Spinal cord (tissue), 9 donors: ENCODE measurements at regions not wholly inside any gene's neighbourhood (a gene's known extent, or its start where the extent isn't known, plus 50 kb on each side); places are given as distances from the start of the nearest gene placed in this dataset.
A peak's percentile ranks its signal among the peaks of the same experiment; 100 is the strongest.

Experiments used
- DNase-seq, 6 donors: peaks; one replicate each; pipeline versions ENCODE4 v3.0.0 to v3.0.0-alpha.2; 2013 to 2015; ENCODE audit warnings: low spot score in 6 of 6, low read depth in 4 of 6
- H3K27ac ChIP-seq: one replicate; pipeline ENCODE4 v1.5.1; 2013; ENCODE audit warnings: low read depth, low read length, control low read depth
- H3K27me3 ChIP-seq: one replicate; pipeline ENCODE4 v1.6.1; 2013; ENCODE audit warnings: low read length; ENCODE audit not compliant: control insufficient read depth, insufficient read depth
- H3K36me3 ChIP-seq: one replicate; pipeline ENCODE4 v1.6.1; 2013; ENCODE audit warnings: low read length; ENCODE audit not compliant: control insufficient read depth, insufficient read depth
- H3K4me1 ChIP-seq: one replicate; pipeline ENCODE4 v1.6.1; 2013; ENCODE audit warnings: low read length; ENCODE audit not compliant: control insufficient read depth, insufficient read depth
- H3K4me3 ChIP-seq: one replicate; pipeline ENCODE4 v1.5.1; 2013; ENCODE audit warnings: low read depth, low read length, control low read depth
- H3K9me3 ChIP-seq: one replicate; pipeline ENCODE4 v1.6.1; 2013; ENCODE audit warnings: low read length; ENCODE audit not compliant: control insufficient read depth, insufficient read depth
- WGBS: methylation state at CpG from one replicate; pipeline ENCODE4 v1.1.5; 2013; ENCODE audit warnings: missing lambda C conversion rate; ENCODE audit not compliant: insufficient coverage; 5-methylcytosine and 5-hydroxymethylcytosine counted together
- donor health status: healthy.

DNA sequence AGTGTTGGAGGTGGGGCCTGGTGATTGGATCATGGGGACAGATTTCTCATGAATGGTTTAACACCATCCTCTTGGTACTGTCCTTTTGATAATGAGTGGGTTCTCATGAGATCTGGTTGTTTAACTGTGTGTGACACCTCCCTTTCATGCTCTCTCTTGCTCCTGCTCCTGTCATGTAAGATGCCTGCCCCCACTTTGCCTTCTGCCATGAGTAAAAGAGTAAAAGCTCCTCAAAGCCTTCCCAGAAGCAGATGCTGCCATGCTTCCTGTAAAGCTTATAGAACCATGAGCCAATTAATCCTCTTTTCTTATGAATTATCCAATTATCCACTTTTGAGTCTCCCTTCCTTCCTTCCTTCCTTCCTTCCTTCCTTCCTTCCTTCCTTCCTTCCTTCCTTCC, 317.7 kb downstream of the RDH14 start:
- H3K4me3 ChIP-seq, result no peak overlapping the region

DNA sequence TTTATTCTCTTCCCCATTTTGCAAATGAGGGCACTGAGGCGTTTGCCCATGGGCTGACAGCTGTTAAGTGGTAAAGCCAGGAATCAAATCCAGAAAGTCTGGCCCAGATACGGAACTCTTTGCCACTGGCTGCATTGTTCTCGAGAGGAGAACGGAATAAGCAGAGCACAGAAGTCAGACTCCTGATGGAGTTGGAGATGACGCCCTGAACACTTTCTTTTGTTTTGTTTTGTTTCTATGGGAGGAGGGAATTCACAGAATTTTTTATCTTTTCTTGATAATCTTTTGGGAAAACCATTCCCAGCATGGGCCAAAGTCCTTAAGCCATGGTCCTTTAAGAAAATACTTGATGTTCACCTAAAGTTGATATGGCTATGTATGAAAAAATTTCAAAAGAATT, 322.2 kb downstream of the RDH14 start:
- no peak overlapping the region for H3K4me3 ChIP-seq
- 24% methylated on average over 3 of the region's 5 CpGs for WGBS
- no peaks in the 10 kb centered on the region for H3K27me3 ChIP-seq
- DNase-seq, result no peak
- H3K9me3 ChIP-seq, result no peaks in the 10 kb centered on the region
- H3K4me1 ChIP-seq, result no peaks in the 10 kb centered on the region
- no peaks in the 10 kb centered on the region for H3K36me3 ChIP-seq
- H3K27ac ChIP-seq, result no peak overlapping the region

More for the DNA sequence above, 317.7 kb downstream of the RDH14 start:
- Histone ChIP-seq H3K27ac (no peak overlapping the region), H3K9me3 (no peaks in the 10 kb centered on the region), H3K4me1 (no peaks in the 10 kb centered on the region), H3K36me3 (no peaks in the 10 kb centered on the region), H3K27me3 (no peaks in the 10 kb centered on the region)
- DNase-seq, result no peak

DNA sequence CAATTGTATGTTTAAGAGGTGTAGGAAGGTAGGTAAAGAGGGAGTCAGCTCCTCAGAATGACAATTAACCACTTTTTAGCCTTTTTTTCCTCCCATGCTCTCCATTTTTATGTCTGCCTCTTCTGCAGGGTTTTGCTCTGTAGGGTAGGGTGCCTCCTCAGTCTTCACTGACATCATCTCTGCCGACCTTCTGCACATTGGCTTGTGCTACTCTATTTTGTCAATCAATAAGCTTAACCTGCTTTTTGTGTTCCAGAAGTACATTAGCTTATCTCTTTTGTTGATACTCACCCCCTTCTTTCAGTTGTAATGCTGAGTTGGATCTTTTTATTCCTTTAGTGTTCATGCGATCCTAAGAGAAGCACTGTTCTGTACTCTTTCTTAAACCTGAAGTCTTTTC, 323.2 kb downstream of the RDH14 start:
- Histone ChIP-seq H3K4me1 (no peaks in the 10 kb centered on the region), H3K27me3 (no peaks in the 10 kb centered on the region), H3K36me3 (no peaks in the 10 kb centered on the region), H3K9me3 (no peaks in the 10 kb centered on the region), H3K27ac (no peak overlapping the region), H3K4me3 (no peak overlapping the region)
- WGBS, result no CpG with 5 or more reads among the region's 2 CpGs
- no peak for DNase-seq

DNA sequence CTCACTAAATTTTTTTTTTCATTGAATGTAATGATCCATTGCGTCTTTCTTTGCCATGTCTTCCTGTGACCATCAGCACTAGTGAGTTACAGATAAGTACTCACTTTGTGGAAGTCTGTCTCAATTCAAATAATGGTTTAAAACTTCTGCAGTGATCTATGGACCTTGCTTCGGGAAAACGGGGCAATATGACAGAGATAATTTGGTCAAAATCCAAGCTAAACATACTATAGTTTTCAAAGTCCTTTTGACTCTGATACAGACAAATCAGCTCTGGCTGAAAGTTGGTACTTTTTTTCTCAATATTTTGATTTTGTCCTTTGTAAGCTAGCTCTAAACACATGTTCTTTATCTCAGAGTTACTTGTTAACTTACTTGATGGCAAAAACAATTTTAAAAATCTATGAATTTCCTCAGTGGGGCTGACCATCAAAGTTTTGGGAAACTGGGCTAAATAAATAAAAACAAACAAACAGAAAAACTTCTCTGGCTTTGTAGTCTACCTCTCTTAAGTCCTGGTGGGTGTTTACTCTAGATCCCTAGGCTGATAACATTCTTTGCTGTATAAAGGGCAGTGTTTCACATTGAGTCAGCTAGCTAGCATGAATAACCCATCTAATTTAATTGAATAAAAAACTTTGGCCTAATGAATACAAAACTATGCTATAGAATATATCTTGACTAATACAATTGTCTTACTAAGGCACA, 327.6 kb downstream of the RDH14 start:
- Histone ChIP-seq H3K36me3 (no peaks in the 10 kb centered on the region), H3K4me1 (no peaks in the 10 kb centered on the region), H3K4me3 (no peak overlapping the region), H3K27ac (no peak overlapping the region), H3K27me3 (no peaks in the 10 kb centered on the region), H3K9me3 (no peaks in the 10 kb centered on the region)
- no peak for DNase-seq
- WGBS, result no CpG with 5 or more reads among the region's 3 CpGs

DNA sequence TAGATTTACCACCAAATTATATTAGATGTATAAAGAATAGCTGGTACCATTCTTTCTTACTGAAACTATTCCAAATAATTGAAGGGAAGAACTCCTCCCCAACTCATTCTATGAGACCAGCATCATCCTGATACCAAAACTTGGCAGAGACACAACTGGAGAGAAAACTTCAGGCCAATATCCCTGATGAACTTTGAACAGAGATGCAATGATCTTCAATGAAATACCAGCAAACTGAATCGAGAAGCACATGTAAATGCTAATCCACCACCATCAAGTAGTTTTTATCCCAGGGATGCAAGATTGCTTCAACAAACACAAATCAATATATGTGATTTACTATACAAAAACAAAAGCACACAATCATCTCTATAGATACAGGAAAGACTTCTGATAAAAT, 329.8 kb downstream of the RDH14 start:
- Histone ChIP-seq H3K27me3 (no peaks in the 10 kb centered on the region), H3K9me3 (no peaks in the 10 kb centered on the region), H3K4me1 (no peaks in the 10 kb centered on the region), H3K27ac (no peak overlapping the region), H3K36me3 (no peaks in the 10 kb centered on the region), H3K4me3 (no peak overlapping the region)
- 83% methylated on average over 1 of the region's 1 CpG for WGBS
- no peak for DNase-seq

DNA sequence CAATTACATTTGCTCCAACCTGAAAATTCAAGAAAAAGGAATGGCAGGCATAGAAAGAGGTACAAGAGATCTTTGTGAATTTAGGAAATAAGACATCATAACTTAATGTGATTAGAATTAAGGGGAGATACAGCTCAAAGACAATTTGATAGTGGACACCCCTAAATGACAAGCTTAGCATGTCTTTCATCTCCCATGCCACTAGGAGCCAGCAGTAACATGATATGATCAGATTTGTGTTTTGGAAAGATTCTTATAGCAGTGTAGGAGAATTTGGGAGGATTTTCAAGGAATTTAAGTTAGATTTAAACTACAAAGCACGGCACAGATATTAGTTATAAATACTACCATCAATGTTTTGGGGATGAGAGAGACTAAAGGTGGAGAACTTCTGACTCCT, 340.8 kb downstream of the RDH14 start:
- H3K27me3 ChIP-seq, result no peaks in the 10 kb centered on the region
- no peak for DNase-seq
- no peaks in the 10 kb centered on the region for H3K9me3 ChIP-seq
- no peaks in the 10 kb centered on the region for H3K4me1 ChIP-seq
- no CpG with 5 or more reads among the region's 1 CpG for WGBS
- H3K27ac ChIP-seq, result no peak overlapping the region
- H3K4me3 ChIP-seq, result no peak overlapping the region
- H3K36me3 ChIP-seq, result no peaks in the 10 kb centered on the region

DNA sequence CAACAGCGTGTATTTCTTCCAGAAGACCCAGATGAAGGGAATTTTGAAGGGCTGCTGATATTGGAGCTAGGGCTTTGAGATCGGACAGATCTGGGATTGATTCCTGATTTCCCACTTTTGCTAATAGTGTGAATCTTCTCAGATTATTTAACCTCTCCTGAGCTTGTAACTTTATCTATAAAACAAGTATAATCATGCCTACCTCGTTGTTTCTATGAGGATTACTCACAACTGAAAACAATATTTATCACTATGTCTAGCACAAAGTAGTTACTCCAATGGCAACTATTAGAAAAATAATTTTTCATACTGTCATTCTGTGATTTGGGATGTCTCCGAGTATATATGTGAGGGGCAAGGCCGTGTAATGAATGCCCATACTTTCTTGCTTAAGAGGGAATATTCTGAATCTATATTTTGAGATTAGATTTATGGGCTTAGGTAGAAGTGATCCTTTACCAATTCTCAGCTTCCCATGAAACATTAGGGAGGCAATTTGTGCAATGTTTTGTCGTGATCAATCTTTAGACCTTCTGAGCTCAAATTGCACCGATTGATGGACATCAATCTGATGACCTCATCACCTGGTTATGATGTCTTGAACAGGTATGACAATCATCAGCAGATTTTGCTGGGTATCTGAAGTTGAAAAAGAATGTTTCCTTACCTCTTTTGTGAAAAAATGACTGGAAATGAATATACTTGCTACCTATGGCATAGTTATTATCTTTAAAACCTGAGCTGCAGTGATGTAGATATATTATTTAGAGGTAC, 339.9 kb downstream of the KCNS3 start:
- H3K4me1 ChIP-seq, result no peaks in the 10 kb centered on the region
- H3K9me3 ChIP-seq, result no peaks in the 10 kb centered on the region
- H3K27ac ChIP-seq, result no peak overlapping the region
- H3K36me3 ChIP-seq, result no peaks in the 10 kb centered on the region
- WGBS, result 93% methylated on average over 3 of the region's 7 CpGs
- H3K27me3 ChIP-seq, result no peaks in the 10 kb centered on the region
- H3K4me3 ChIP-seq, result no peak overlapping the region
- peak in 1 of 6 donors; percentile 23 for DNase-seq

DNA sequence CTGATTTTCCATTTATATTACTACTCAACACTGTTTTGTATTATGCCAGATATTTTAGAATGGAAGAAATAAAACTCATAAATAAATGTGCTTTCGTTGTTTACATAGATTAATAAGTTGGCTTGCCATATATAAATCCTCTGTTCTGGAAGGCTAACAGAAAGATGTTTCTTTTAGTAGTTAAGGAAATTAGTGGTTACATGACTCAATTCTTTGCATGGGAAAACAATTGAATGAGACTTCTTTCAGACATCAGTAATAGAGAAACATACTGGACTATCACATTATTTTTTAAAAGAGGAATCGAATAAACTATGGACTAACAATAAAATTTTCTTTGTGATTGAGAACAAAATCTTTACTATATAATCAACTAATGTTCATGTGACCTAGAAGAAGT, 336.5 kb downstream of the KCNS3 start:
- H3K9me3 ChIP-seq, result no peaks in the 10 kb centered on the region
- H3K4me1 ChIP-seq, result no peaks in the 10 kb centered on the region
- no peaks in the 10 kb centered on the region for H3K36me3 ChIP-seq
- no CpG with 5 or more reads among the region's 2 CpGs for WGBS
- H3K4me3 ChIP-seq, result no peak overlapping the region
- no peaks in the 10 kb centered on the region for H3K27me3 ChIP-seq
- H3K27ac ChIP-seq, result no peak overlapping the region
- DNase-seq, result no peak

DNA sequence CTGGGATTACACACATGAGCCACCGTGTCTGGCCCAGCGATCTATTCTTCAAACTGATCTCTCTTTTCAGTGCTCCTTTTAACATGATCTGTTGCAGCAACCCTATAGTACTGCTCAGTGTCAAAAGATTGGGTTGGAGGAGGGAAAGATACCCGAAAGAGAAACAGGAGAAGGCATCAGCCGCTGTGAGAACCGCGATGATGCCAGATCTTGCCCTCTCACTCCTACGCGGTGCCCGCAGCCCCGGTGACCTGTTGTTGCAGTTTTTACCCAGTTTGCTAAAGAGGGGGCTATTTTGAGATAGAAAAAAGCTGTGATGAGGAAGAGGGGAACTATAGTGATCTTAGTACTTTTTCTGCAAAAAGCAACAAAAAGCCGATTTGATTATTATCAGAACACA, 335.5 kb downstream of the KCNS3 start:
- 91% methylated on average over 8 of the region's 11 CpGs for WGBS
- Histone ChIP-seq H3K4me1 (no peaks in the 10 kb centered on the region), H3K9me3 (no peaks in the 10 kb centered on the region), H3K27me3 (no peaks in the 10 kb centered on the region), H3K4me3 (no peak overlapping the region), H3K36me3 (no peaks in the 10 kb centered on the region), H3K27ac (no peak overlapping the region)
- no peak for DNase-seq
